CD14-positive monocyte (primary cell): ENCODE measurements at regions not wholly inside any gene's neighbourhood (a gene's known extent, or its start where the extent isn't known, plus 50 kb on each side); places are given as distances from the start of the nearest gene placed in this dataset.

ENCODE experiments used
- DNase-seq, 3 donors: peaks; one replicate each; pipeline ENCODE4 v3.0.0-alpha.2; 2011 to 2022
- H2AFZ ChIP-seq: 2 replicates; pipeline ENCODE4 v1.6.0; 2012; ENCODE audit warnings: mild to moderate bottlenecking, low read depth, low read length, inconsistent platforms; ENCODE audit not compliant: insufficient read depth, poor library complexity, severe bottlenecking
- H3K27ac ChIP-seq, 2 donors: 1 replicate in 1 of 2; 2 replicates in 1 of 2; pipeline ENCODE4 v1.5.1; 2012 to 2013; ENCODE audit warnings: low read length in 2 of 2, control low read depth in 1 of 2, inconsistent platforms in 1 of 2, low read depth in 1 of 2, mild to moderate bottlenecking in 1 of 2
- H3K27me3 ChIP-seq, 2 donors: one replicate each; pipeline versions ENCODE4 v1.6.0 to v1.6.1; 2011 to 2013; ENCODE audit warnings: low read length in 2 of 2; ENCODE audit not compliant: control insufficient read depth in 2 of 2, insufficient read depth in 2 of 2
- H3K36me3 ChIP-seq, 2 donors: replicated peaks in 1 of 2; 1 replicate in 1 of 2; 2 replicates in 1 of 2; pipeline versions ENCODE4 v1.5.1 to v1.6.1; 2012 to 2013; ENCODE audit warnings: low read length in 2 of 2, control low read depth in 1 of 2, inconsistent platforms in 1 of 2, mild to moderate bottlenecking in 1 of 2; ENCODE audit not compliant: insufficient read depth in 2 of 2, control insufficient read depth in 1 of 2
- H3K4me1 ChIP-seq, 2 donors: 1 replicate in 1 of 2; 2 replicates in 1 of 2; pipeline versions ENCODE4 v1.5.1 to v1.6.1; 2012 to 2013; ENCODE audit warnings: low read length in 2 of 2, control low read depth in 1 of 2, inconsistent platforms in 1 of 2, mild to moderate bottlenecking in 1 of 2, moderate library complexity in 1 of 2; ENCODE audit not compliant: insufficient read depth in 2 of 2, control insufficient read depth in 1 of 2
- H3K4me2 ChIP-seq: replicated peaks from 2 replicates; pipeline ENCODE3; 2012; ENCODE audit warnings: low read length, moderate library complexity, mild to moderate bottlenecking; ENCODE audit not compliant: poor library complexity, severe bottlenecking; ENCODE audit errors: extremely low read depth
- H3K4me3 ChIP-seq, 3 experiments: fragments of 200-600 bp in 1 of 3; sonication (generic) in 1 of 3; replicated peaks in 1 of 3; 1 replicate in 2 of 3; 2 replicates in 1 of 3; pipeline ENCODE4 v1.5.1; 2011 to 2013; ENCODE audit warnings: low read length in 3 of 3, mild to moderate bottlenecking in 3 of 3, control low read depth in 2 of 3, low read depth in 2 of 3, inconsistent platforms in 1 of 3, moderate library complexity in 1 of 3
- H3K79me2 ChIP-seq: 2 replicates; pipeline ENCODE4 v1.6.0; 2012; ENCODE audit warnings: mild to moderate bottlenecking, control low read depth, inconsistent platforms, low read length, moderate library complexity; ENCODE audit not compliant: insufficient read depth
- H3K9ac ChIP-seq: 2 replicates; pipeline ENCODE4 v1.6.0; 2017; ENCODE audit warnings: low read length, mild to moderate bottlenecking; ENCODE audit not compliant: insufficient read depth, poor library complexity, severe bottlenecking
- H3K9me3 ChIP-seq, 2 donors: replicated peaks in 1 of 2; 1 replicate in 1 of 2; 2 replicates in 1 of 2; pipeline versions ENCODE4 v1.5.1 to v1.6.1; 2012 to 2013; ENCODE audit warnings: low read length in 2 of 2, control low read depth in 1 of 2; ENCODE audit not compliant: control insufficient read depth in 1 of 2, insufficient read depth in 1 of 2
- H4K20me1 ChIP-seq: 2 replicates; pipeline ENCODE4 v1.6.0; 2012; ENCODE audit warnings: mild to moderate bottlenecking, low read length, control low read depth, moderate library complexity; ENCODE audit not compliant: insufficient read depth
- H3K27ac Mint-ChIP-seq, 7 donors: one replicate each; pipeline ENCODE4 v1.8.0; 2020; ENCODE audit warnings: mild to moderate bottlenecking in 7 of 7, mixed read lengths in 7 of 7, moderate library complexity in 6 of 7, inconsistent platforms in 2 of 7
- H3K27me3 Mint-ChIP-seq, 3 donors: one replicate each; pipeline ENCODE4 v1.8.0; 2021 to 2022; ENCODE audit warnings: low read depth in 3 of 3, mild to moderate bottlenecking in 3 of 3, mixed read lengths in 3 of 3, moderate library complexity in 3 of 3, inconsistent platforms in 1 of 3
- H3K36me3 Mint-ChIP-seq, 2 donors: one replicate each; pipeline ENCODE4 v1.8.0; 2020; ENCODE audit warnings: mixed read lengths in 2 of 2, inconsistent platforms in 1 of 2, mild to moderate bottlenecking in 1 of 2
- H3K4me1 Mint-ChIP-seq: one replicate; pipeline ENCODE4 v1.8.0; 2020; ENCODE audit warnings: mild to moderate bottlenecking, mixed read lengths
- H3K4me3 Mint-ChIP-seq, 2 donors: one replicate each; pipeline ENCODE4 v1.8.0; 2020; ENCODE audit warnings: mild to moderate bottlenecking in 2 of 2, mixed read lengths in 2 of 2, moderate library complexity in 1 of 2
- H3K9me3 Mint-ChIP-seq, 7 donors: one replicate each; pipeline ENCODE4 v1.8.0; 2020 to 2022; ENCODE audit warnings: mixed read lengths in 7 of 7, mild to moderate bottlenecking in 6 of 7, moderate library complexity in 6 of 7, inconsistent platforms in 2 of 7
- CTCF ChIP-seq: fragments of 200-600 bp; IDR thresholded peaks from one replicate; pipeline ENCODE4 v1.8.0; 2022; ENCODE audit warnings: antibody characterized with exemption, mild to moderate bottlenecking
- WGBS: methylation state at CpG from one replicate; pipeline ENCODE4 v1.1.5; 2013; ENCODE audit warnings: missing lambda C conversion rate; ENCODE audit not compliant: insufficient coverage; 5-methylcytosine and 5-hydroxymethylcytosine counted together
- intact Hi-C, 2 donors: fragments of 100-400 bp; cut with micrococcal nuclease; formaldehyde crosslinking; loops; one replicate each; pipeline versions ENCODE4 v1.15.0 to v1.15.1; 2023

- Histone ChIP-seq H3K79me2 (no peaks in the 10 kb centered on the region), H3K4me2 (no peak overlapping the region), H2AFZ (no peak overlapping the region), H3K9ac (no peak overlapping the region), H3K4me3 (no peak overlapping the region), H3K36me3 (no peaks in the 10 kb centered on the region), H3K4me1 (no peaks in the 10 kb centered on the region), H3K27me3 (no peaks in the 10 kb centered on the region), H3K27ac (no peak overlapping the region), H3K9me3 (peaks cover 5 to 9% of the 10 kb centered on the region in 2 donors), H4K20me1 (no peaks in the 10 kb centered on the region)
- Mint-ChIP-seq H3K4me3 (no peak overlapping the region), H3K36me3 (no peaks in the 10 kb centered on the region), H3K4me1 (no peaks in the 10 kb centered on the region), H3K9me3 (peaks cover 0 to 11% (median 5%) of the 10 kb centered on the region in 7 donors), H3K27me3 (no peaks in the 10 kb centered on the region), H3K27ac (no peak overlapping the region)
- DNase-seq, result no peak
- intact Hi-C loops, result no loop called here
- 94% methylated on average over 37 of the region's 37 CpGs for WGBS
- no peak for TF ChIP-seq CTCF
Observed at GRCh38 chr13:68170961-68171360, 940.8 kb upstream of the PCDH9 start.

- Histone ChIP-seq H3K27me3 (no peaks in the 10 kb centered on the region), H3K27ac (no peak overlapping the region), H3K9me3 (peaks cover 5 to 9% of the 10 kb centered on the region in 2 donors), H2AFZ (no peak overlapping the region), H3K79me2 (no peaks in the 10 kb centered on the region), H3K36me3 (no peaks in the 10 kb centered on the region), H3K4me2 (no peak overlapping the region), H3K4me3 (no peak overlapping the region), H3K9ac (no peak overlapping the region), H3K4me1 (no peaks in the 10 kb centered on the region), H4K20me1 (no peaks in the 10 kb centered on the region)
- H3K27me3 Mint-ChIP-seq, result no peaks in the 10 kb centered on the region
- H3K27ac Mint-ChIP-seq, result no peak overlapping the region
- no peaks in the 10 kb centered on the region for H3K4me1 Mint-ChIP-seq
- intact Hi-C loops, result no loop called here
- H3K36me3 Mint-ChIP-seq, result no peaks in the 10 kb centered on the region
- H3K9me3 Mint-ChIP-seq, result peaks cover 0 to 11% (median 5%) of the 10 kb centered on the region in 7 donors
- H3K4me3 Mint-ChIP-seq, result no peak overlapping the region
- TF ChIP-seq CTCF, result no peak
- no peak for DNase-seq
Observed at GRCh38 chr13:68168448-68168847, 938.3 kb upstream of the PCDH9 start.
